A673 (cell line): ENCODE measurements at regions not wholly inside any gene's neighbourhood (a gene's known extent, or its start where the extent isn't known, plus 50 kb on each side); places are given as distances from the start of the nearest gene placed in this dataset.

Source experiments
- CTCF ChIP-seq: fragments of 300-800, 200-600 bp; sonication (generic); conservative IDR thresholded peaks from 2 replicates; pipeline ENCODE4 v1.5.1; 2017; ENCODE audit warnings: low read depth, mild to moderate bottlenecking, antibody characterized with exemption, low read length, moderate library complexity, mixed read lengths
- EZH2 ChIP-seq: fragments of 200-600 bp; sonication (generic); IDR thresholded peaks from 2 replicates; pipeline ENCODE4 v1.6.1; 2017; ENCODE audit warnings: borderline replicate concordance, low read depth, mild to moderate bottlenecking, mixed read lengths, antibody characterized with exemption, low read length; ENCODE audit not compliant: poor library complexity, severe bottlenecking

GRCh38 chr22:49162841-49163240, 664.8 kb downstream of the BRD1 start:
- TF ChIP-seq EZH2 (no peak), CTCF (no peak)
